ENCODE measurements at regions not wholly inside any gene's neighbourhood (a gene's known extent, or its start where the extent isn't known, plus 50 kb on each side); places are given as distances from the start of the nearest gene placed in this dataset.

DNA sequence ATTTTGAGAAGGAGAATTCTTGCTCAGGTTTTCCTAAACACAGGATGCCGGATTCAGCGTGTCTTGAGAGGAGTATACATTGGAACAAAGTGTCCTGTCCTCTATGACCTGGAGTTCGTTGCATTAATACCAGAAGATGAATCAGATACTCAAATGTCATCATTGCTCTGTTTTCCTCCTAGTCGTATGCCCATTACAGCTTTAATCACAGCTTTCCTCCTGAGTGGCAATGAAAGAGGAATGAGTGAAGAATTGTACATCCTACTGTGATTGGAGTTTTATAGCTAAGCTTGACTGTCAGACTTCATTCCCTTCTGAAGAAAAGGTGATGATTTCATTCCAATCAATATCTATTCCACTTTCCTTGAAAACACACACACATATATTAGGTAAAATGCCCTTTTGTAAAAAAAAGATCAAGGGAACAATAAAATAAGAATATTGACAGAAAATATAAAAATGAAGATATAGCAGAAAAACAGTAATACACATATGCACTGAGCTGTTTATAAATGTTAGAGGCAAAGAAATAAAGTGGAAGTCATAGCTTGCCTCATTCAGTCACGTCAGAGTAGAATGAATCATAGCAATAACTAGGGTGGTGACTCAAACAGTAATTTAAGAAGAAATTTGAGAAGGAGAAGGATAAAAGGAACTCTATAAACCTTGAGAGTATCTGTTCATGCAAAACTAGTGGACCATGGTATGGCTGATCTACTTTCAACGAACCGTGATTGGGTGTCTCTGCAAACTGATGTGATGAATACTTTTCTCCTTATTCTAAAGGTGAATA lies 501.5 kb downstream of the SUCLA2 start:
- no peak overlapping the region for H2AFZ ChIP-seq (ENCODE audit: low read length)

More for the DNA sequence above, 501.5 kb downstream of the SUCLA2 start:
- H3K9ac ChIP-seq (ENCODE audit: insufficient read depth, low read depth, low read length), result no peak overlapping the region
- no peak overlapping the region for H3K27ac ChIP-seq (ENCODE audit: extremely low read length, insufficient read depth, low read length)
- no peaks in the 10 kb centered on the region for H3K27me3 ChIP-seq (ENCODE audit: control insufficient read depth in 1 of 2, insufficient read depth in 2 of 2, low read length in 2 of 2)
- ATAC-seq, result no peak
- ChIA-PET CTCF (ENCODE audit: low intra/inter-chr PET ratio, low total read pairs) (no interaction called here), POLR2A (no interaction called here)
- FAIRE-seq, result no peak
- in situ Hi-C loops (cut with HindIII; ENCODE audit: extremely low pct_ligation_motif_present, low pct_unique_long_range_greater_than_20kb), result no loop called here
- H3K4me3 ChIP-seq (replicated peaks in 1 of 3; ENCODE audit: insufficient read depth in 1 of 3, low read depth in 2 of 3, low read length in 3 of 3), result no peak overlapping the region
- no TSS peak for BruUV-seq (replicated peaks)
- H3K79me2 ChIP-seq (ENCODE audit: insufficient read depth, low read length), result no peaks in the 10 kb centered on the region
- intact Hi-C loops (cut with micrococcal nuclease; ENCODE audit: unreplicated experiment), result no loop called here
- TF ChIP-seq, protein P1, sequence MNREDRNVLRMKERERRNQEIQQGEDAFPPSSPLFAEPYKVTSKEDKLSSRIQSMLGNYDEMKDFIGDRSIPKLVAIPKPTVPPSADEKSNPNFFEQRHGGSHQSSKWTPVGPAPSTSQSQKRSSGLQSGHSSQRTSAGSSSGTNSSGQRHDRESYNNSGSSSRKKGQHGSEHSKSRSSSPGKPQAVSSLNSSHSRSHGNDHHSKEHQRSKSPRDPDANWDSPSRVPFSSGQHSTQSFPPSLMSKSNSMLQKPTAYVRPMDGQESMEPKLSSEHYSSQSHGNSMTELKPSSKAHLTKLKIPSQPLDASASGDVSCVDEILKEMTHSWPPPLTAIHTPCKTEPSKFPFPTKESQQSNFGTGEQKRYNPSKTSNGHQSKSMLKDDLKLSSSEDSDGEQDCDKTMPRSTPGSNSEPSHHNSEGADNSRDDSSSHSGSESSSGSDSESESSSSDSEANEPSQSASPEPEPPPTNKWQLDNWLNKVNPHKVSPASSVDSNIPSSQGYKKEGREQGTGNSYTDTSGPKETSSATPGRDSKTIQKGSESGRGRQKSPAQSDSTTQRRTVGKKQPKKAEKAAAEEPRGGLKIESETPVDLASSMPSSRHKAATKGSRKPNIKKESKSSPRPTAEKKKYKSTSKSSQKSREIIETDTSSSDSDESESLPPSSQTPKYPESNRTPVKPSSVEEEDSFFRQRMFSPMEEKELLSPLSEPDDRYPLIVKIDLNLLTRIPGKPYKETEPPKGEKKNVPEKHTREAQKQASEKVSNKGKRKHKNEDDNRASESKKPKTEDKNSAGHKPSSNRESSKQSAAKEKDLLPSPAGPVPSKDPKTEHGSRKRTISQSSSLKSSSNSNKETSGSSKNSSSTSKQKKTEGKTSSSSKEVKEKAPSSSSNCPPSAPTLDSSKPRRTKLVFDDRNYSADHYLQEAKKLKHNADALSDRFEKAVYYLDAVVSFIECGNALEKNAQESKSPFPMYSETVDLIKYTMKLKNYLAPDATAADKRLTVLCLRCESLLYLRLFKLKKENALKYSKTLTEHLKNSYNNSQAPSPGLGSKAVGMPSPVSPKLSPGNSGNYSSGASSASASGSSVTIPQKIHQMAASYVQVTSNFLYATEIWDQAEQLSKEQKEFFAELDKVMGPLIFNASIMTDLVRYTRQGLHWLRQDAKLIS (CRISPR knock-in tag; IDR thresholded peaks at IDR 0.05), result no peak
- TF ChIP-seq ZNF713 (CRISPR knock-in tag; IDR thresholded peaks at IDR 0.05) (no peak), ZNF619 (CRISPR knock-in tag; IDR thresholded peaks at IDR 0.05) (no peak), SP2 (CRISPR knock-in tag; IDR thresholded peaks at IDR 0.05) (no peak), ZKSCAN5 (CRISPR knock-in tag; IDR thresholded peaks at IDR 0.05) (no peak)
- TF ChIP-seq, protein P2, sequence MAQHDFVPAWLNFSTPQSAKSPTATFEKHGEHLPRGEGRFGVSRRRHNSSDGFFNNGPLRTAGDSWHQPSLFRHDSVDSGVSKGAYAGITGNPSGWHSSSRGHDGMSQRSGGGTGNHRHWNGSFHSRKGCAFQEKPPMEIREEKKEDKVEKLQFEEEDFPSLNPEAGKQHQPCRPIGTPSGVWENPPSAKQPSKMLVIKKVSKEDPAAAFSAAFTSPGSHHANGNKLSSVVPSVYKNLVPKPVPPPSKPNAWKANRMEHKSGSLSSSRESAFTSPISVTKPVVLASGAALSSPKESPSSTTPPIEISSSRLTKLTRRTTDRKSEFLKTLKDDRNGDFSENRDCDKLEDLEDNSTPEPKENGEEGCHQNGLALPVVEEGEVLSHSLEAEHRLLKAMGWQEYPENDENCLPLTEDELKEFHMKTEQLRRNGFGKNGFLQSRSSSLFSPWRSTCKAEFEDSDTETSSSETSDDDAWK (CRISPR knock-in tag; IDR thresholded peaks at IDR 0.05), result no peak
- WGBS (ENCODE audit: low lambda C conversion rate), result 13% methylated on average over 7 of the region's 7 CpGs
- H3K36me3 ChIP-seq (replicated peaks in 1 of 2; ENCODE audit: control insufficient read depth in 1 of 2, insufficient read depth in 2 of 2, low read length in 2 of 2), result no peaks in the 10 kb centered on the region
- no peaks in the 10 kb centered on the region for H3K9me3 ChIP-seq (ENCODE audit: low read length)
- H3K4me2 ChIP-seq (ENCODE audit: low read depth, low read length), result no peak overlapping the region
- no peaks in the 10 kb centered on the region for H4K20me1 ChIP-seq (ENCODE audit: insufficient read depth, low read length)
- no peak for DNase-seq (ENCODE audit: low spot score)
- no peaks in the 10 kb centered on the region for H3K4me1 ChIP-seq (ENCODE audit: insufficient read depth, low read length)

All from HepG2 (cell line).